DMS114 treated with DMSO at 0.1 percent for 48 hours (cell line): ENCODE measurements at regions not wholly inside any gene's neighbourhood (a gene's known extent, or its start where the extent isn't known, plus 50 kb on each side); places are given as distances from the start of the nearest gene placed in this dataset.

Experiments
- DNase-seq: peaks from one replicate; lab custom pipeline; 2025; ENCODE audit not compliant: unreplicated experiment; lab: John Stamatoyannopoulos, UW

DNA sequence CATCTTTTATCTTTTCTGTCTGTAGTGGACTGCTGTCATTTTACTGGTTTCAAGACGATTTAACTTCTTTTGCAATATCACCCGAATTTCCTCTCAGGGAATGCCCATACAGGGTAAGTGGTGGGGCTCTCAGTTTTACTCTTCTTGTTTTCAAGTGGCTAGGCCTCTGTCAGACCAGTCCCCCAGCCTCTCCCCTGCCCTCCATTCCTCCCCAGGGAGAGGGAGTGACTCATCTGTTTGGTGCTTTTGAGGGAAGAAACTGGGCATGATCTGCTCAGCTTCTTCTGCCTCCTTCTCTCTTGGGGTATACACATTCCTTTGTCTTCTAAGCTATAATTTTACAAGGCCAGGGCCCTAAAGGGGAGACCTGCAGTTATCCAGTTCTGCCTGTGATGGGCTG is 332.0 kb downstream of the CBLN1 start:
- DNase-seq, result no peak

- DNase-seq, result no peak
These were observed 332.7 kb downstream of the CBLN1 start for GRCh38 chr16:48948911-48949310.

GRCh38 chr16:48947371-48947713 is 334.3 kb downstream of the CBLN1 start:
- no peak for DNase-seq

GRCh38 chr16:48946686-48947370 is 334.8 kb downstream of the CBLN1 start:
- DNase-seq, result no peak

DNA sequence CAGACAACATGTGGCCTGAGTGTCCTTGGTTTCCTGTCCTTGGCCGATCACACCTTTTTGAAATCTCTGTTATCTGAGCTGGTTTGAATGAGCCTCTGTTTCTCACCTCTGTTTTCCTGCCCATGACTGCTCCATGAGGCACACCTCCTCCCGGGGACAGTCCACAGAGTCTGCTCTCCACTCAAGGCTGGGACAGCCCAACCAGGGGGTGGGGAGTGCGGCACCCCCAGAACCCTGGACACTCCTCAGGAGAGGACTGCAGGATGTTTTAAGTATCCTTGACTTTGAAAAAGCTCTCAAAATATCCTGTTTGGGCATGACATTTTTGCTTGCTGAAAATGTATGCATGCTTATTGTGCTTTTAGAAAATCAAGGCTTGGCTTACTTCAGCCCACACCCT is 333.0 kb upstream of the N4BP1 start:
- no peak for DNase-seq

DNA sequence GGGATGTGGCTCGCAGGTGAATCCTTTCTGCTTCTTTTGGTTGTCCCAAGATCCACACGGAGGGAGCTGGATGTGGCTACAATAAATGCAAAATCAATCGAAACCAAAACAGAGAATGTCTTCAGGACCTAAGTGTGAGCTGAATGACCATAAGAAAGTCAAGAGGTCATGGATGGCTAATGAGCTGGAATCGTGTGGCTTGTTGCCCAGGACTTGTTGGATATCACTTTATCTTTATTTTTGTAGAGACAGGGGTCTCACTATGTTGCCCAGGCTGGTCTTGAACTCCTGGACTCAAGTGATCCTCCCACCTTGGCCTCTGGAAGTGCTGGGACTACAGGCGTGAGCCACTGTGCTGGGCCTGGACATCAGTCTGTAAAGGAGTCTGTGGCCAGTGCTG is 326.8 kb upstream of the N4BP1 start:
- no peak for DNase-seq

- DNase-seq, result no peak
These were observed 322.4 kb upstream of the N4BP1 start for GRCh38 chr16:48932216-48932855.

DNA sequence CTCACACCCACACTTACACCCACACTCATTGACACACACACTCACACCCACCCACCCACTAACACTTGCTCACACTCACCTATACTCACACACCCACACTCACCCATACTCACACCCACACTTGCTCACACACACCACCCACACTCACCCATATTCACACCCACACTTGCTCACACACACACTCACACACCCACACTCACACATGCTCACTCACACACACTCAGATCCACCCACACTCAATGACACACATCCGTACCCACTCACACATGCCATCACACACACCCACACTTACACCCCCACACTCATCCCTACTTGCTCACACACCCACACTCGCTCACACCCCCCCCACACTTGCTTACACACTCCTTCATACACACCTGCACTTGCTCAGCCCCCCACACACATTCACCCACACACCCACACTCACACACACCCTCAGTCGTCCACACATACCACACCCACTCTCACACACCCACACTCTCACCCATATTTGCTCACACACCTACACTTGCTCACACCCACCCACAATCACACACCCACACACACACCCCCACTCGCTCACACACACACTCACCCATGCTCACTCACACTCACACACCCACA is 321.1 kb upstream of the N4BP1 start:
- no peak for DNase-seq

- no peak for DNase-seq
These were observed 309.8 kb upstream of the N4BP1 start for GRCh38 chr16:48919791-48920190.

DNA sequence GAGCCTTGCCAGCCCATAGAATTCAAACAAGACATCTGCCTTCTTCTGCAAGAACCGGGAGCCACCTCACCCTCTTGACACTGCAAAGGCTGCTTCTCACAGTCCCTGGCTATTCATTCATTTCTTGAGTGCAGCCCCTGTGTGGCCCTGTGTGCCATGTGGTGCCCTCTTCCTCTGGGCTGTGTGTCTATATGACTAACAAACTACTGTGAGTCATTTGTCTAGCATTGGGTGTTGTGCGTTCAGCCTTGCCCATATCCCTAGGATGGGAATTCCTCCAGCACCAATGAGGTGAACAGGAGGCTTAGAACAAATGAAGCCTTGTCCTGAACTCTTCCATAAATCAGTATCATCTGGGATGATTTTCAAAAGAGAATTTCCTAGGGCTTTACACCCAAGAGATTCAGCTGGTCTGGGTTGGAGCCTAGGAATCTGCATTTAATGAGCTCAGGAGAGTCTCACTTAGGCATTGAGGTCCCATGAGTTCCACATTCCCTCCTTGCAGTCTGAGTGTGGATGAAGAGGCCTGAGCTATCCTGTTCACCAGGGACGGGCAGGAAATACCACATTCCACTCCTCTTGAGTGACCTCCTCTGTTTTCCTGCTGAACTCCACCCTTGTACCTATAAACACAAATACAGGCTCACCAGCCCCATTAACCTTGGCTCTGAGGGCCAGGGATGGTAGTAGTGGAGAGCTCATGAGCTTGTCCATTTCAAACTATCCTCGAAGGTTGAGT is 308.7 kb upstream of the N4BP1 start:
- no peak for DNase-seq

DNA sequence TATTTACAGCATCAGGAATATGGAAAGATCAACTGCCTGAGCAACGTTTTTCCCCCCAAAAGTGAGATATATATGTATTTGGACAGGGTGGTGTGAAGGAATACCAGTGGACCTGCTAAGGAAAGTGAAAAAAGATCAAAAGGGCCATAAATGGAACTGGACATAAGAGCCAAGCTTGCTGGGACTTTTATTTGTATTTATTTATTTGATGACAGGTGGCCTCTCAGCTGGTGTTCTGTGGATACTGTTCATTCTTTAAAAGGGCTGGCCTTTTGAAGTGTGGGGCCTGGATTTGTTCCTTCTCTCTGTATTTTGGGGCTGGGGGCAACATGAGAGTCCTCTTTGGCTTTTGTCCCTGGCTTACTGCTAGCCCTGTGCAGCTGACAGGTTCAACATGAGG is 306.6 kb upstream of the N4BP1 start:
- no peak for DNase-seq

DNA sequence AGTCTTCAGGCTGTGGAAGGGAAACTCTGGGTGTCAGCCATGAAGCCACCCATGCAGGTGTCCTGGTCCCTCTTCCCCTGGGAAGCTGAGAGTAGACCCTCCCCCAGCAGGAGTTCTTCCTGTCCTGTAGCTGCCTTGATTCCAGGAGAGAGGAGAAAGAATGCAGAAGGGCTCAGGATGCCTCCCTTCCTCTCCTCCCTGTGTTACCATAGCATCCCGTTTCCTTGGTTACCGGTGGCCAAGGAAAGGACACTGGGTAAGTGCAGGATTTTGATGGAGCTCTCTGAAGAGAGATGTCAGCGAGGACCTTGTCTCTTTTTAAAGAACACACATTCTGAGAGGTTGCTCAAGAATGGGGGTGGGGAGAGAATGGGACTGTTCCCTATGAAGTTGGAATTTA is 304.1 kb upstream of the N4BP1 start:
- DNase-seq, result no peak

DNA sequence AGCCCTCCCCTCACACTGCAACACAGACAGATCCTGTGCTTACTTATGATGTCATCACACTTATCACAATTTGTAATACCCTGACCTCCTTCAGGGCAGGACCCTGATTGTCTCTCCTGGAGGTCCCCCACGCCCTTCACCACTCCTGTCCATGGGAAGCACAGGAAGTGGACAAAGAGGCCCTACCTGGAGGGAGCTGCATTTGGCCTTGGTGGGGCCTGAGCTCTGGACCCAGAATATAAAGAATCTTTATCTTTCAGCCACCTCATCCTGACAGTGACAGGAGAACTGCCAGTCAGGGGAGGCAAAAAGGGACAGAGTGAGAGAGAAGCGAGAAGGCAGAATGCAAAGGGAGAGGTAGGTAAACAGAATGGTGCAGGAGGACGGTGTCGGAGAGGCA is 303.4 kb upstream of the N4BP1 start:
- no peak for DNase-seq

- DNase-seq, result no peak
These were observed 302.4 kb upstream of the N4BP1 start for GRCh38 chr16:48912360-48912759.

GRCh38 chr16:48911700-48912099 is 301.7 kb upstream of the N4BP1 start:
- no peak for DNase-seq

DNA sequence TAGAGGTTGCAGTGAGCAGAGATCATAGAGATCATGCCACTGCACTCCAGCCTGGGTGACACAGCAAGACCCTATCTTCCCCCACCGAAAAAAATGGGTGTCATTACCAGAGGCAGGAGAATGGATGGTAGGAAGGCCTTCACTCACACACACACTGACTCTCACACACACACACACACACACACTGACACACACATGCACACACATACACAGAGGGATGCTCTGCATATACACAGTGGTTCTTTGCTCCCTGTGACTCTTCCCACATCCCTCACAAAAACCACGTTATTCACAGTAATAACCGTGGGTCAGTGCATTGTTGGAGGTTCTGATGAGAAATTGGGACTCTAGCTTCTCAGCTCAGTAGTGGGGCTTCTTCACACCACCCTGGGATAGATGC is 300.2 kb upstream of the N4BP1 start:
- no peak for DNase-seq

DNA sequence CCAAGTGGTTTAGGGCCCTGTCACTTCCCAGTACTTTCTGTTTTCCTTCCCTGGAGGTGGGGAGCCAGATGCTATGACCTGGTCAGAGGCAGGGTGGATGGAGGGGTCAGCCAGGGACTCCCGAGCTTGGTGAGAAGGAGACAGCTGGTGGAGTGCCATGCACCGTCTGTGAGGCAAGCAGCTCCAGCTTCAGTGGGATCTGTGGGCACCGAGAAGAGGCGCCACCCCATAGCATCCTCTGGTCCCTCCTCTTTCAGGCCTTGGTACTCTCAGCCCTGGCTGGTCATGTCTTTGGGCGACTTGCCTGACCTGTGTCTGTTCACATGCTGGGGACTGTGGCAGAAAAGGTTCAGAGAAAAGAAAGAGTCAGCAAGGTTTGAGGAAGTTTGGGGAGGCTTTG is 299.3 kb upstream of the N4BP1 start:
- DNase-seq, result no peak

- no peak for DNase-seq
These were observed 298.1 kb upstream of the N4BP1 start for GRCh38 chr16:48907906-48908634.

- DNase-seq, result no peak
These were observed 295.9 kb upstream of the N4BP1 start for GRCh38 chr16:48905632-48906505.

GRCh38 chr16:48904333-48904732 is 294.4 kb upstream of the N4BP1 start:
- DNase-seq, result no peak
